ENCODE measurements at regions not wholly inside any gene's neighbourhood (a gene's known extent, or its start where the extent isn't known, plus 50 kb on each side); places are given as distances from the start of the nearest gene placed in this dataset.

GRCh38 chr3:115381931-115382330, 234.8 kb upstream of the ZBTB20 start:
- TF ChIP-seq CTCF (IDR thresholded peaks at IDR 0.05; ENCODE audit: control extremely low read depth, extremely low read depth, low read depth, missing control alignments), result no peak
- no peak for DNase-seq (ENCODE audit: extremely low spot score)
- CTCF ChIA-PET, result no interaction called here
- POLR2A ChIA-PET, result no interaction called here

- ChIA-PET POLR2A (no interaction called here), CTCF (interaction anchor here (1.7 kb wide), 1 partner anchor 10 kb away, joined by 5 read pairs; no protein-coding TSS in a partner anchor)
- TF ChIP-seq CTCF (IDR thresholded peaks at IDR 0.05; ENCODE audit: control extremely low read depth, extremely low read depth, low read depth, missing control alignments), result no peak
- no peak for DNase-seq (ENCODE audit: extremely low spot score)
Measured at GRCh38 chr3:115384381-115384780, 237.3 kb upstream of the ZBTB20 start.

DNA sequence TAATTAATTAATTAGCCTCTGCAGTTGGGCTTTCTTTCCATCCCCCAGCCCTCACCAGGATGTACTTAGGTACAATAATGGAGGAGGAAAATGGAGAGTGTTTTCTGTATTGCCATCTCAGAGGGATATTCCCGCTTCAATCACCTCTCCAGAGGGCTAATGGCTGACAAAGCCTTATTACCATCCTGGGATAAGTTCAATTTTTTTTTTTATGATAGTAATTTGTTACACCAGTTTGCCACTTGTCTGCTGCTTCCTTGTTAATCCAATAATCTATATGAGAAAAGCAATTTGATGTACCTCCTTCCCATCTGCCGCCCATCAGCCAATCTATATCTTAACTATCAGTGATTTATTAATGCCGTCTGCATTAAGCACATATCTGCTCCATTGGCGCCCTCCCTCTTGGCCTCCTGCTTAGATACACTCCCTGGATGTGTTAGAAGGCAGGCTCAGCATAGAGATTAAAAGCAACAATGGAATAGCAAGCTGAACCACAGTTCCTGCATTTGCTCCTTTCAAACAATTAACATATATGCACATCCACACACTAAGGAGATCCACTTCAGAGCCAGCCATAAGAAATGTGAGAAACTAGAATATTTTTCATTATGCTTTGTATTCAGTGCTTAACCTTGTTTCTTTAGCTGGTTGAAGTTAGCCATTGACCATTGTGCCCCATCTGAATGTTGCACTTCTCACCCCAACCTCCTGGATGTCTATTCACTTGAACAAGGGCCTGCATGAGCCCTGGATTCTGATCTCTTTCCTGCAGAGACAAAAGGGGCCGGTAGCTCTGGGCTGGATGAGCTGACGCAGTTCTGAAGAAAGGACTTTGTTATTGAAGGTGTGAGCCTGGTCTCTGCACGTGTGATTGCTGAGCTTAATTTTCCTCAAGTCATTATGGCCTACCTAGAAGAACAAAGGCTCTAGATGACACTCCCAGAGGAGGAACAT, 237.3 kb upstream of the GAP43 start:
- ChIA-PET POLR2A (no interaction called here), CTCF (interaction anchor here (1.4 kb wide), 1 partner anchor 28 kb away, joined by 4 read pairs; no protein-coding TSS in a partner anchor)
- TF ChIP-seq CTCF (IDR thresholded peaks at IDR 0.05; ENCODE audit: control extremely low read depth, extremely low read depth, low read depth, missing control alignments), result no peak
- DNase-seq (ENCODE audit: extremely low spot score), result no peak

- ChIA-PET POLR2A (no interaction called here), CTCF (interaction anchor here (1.2 to 2.2 kb wide), 4 partner anchors 10 to 52 kb away, joined by 4 to 11 read pairs (median 4); no protein-coding TSS in a partner anchor)
- TF ChIP-seq CTCF (IDR thresholded peaks at IDR 0.05; ENCODE audit: control extremely low read depth, extremely low read depth, low read depth, missing control alignments), result no peak
- DNase-seq (ENCODE audit: extremely low spot score), result no peak
Measured at GRCh38 chr3:115388166-115388565, 235.1 kb upstream of the GAP43 start.

GRCh38 chr3:115388811-115389210, 234.5 kb upstream of the GAP43 start:
- CTCF ChIA-PET, result interaction anchor here (1.9 to 2.2 kb wide), 3 partner anchors 12 to 52 kb away, joined by 4 to 11 read pairs (median 5); no protein-coding TSS in a partner anchor
- no peak for DNase-seq (ENCODE audit: extremely low spot score)
- no peak for TF ChIP-seq CTCF (IDR thresholded peaks at IDR 0.05; ENCODE audit: control extremely low read depth, extremely low read depth, low read depth, missing control alignments)
- POLR2A ChIA-PET, result no interaction called here

GRCh38 chr3:115396801-115397200, 226.5 kb upstream of the GAP43 start:
- DNase-seq (ENCODE audit: extremely low spot score), result no peak
- ChIA-PET CTCF (interaction anchor here (1.2 kb wide), 1 partner anchor 36 kb away, joined by 3 read pairs; no protein-coding TSS in a partner anchor), POLR2A (no interaction called here)
- TF ChIP-seq CTCF (IDR thresholded peaks at IDR 0.05; ENCODE audit: control extremely low read depth, extremely low read depth, low read depth, missing control alignments), result no peak
